WTC11 (cell line): ENCODE measurements at regions not wholly inside any gene's neighbourhood (a gene's known extent, or its start where the extent isn't known, plus 50 kb on each side); places are given as distances from the start of the nearest gene placed in this dataset.

Experiments used
- ATAC-seq: fragments of 200-7000 bp; cut with Tn5 transposase; 2 replicates; pipeline ENCODE4 v1.10.0; 2021; ENCODE audit warnings: mild to moderate bottlenecking, moderate library complexity
- CTCF ChIA-PET: fragments of 300-600 bp; sonication (Branson Sonifier 250); formaldehyde crosslinking; loops from one replicate; lab custom pipeline; 2021; ENCODE audit warnings: antibody characterized with exemption; lab: Charles Lee
- POLR2A ChIA-PET: fragments of 350-600 bp; sonication (Branson Sonifier 250); formaldehyde crosslinking; loops from one replicate; lab custom pipeline; 2021; ENCODE audit warnings: antibody characterized with exemption; lab: Charles Lee
- DNase-seq: peaks from one replicate; pipeline ENCODE4 v3.0.0; 2021; ENCODE audit warnings: low spot score
- H3K27ac Mint-ChIP-seq: 2 replicates; pipeline ENCODE4 v1.8.0; 2021; ENCODE audit warnings: mixed read lengths
- H3K27me3 Mint-ChIP-seq: 2 replicates; pipeline ENCODE4 v1.8.0; 2021; ENCODE audit warnings: low read depth, mild to moderate bottlenecking, moderate library complexity, mixed read lengths
- H3K36me3 Mint-ChIP-seq: 2 replicates; pipeline ENCODE4 v1.8.0; 2021; ENCODE audit warnings: mixed read lengths
- H3K4me1 Mint-ChIP-seq: 2 replicates; pipeline ENCODE4 v1.8.0; 2022; ENCODE audit warnings: mixed read lengths
- H3K4me3 Mint-ChIP-seq: 2 replicates; pipeline ENCODE4 v1.8.0; 2021; ENCODE audit warnings: mild to moderate bottlenecking, moderate library complexity, mixed read lengths
- H3K9me3 Mint-ChIP-seq: 2 replicates; pipeline ENCODE4 v1.8.0; 2021; ENCODE audit warnings: mixed read lengths
- FOXJ3 ChIP-seq: sonication (generic); formaldehyde crosslinking; IDR thresholded peaks from 2 replicates; pipeline ENCODE4 v1.9.0; 2021; ENCODE audit warnings: missing genetic modification reagents, mild to moderate bottlenecking, borderline replicate concordance
- GTF2I ChIP-seq: fragments of 250-450 bp; sonication (Bioruptor Pico); conservative IDR thresholded peaks from 2 replicates; pipeline ENCODE4 v1.4.0; 2021; ENCODE audit warnings: mild to moderate bottlenecking
- HMGA2 ChIP-seq: fragments of 250-450 bp; sonication (Bioruptor Pico); IDR thresholded peaks from 2 replicates; pipeline ENCODE4 v1.4.0; 2021; ENCODE audit warnings: mild to moderate bottlenecking, moderate library complexity
- MXD4 ChIP-seq: fragments of 250-450 bp; sonication (Bioruptor Pico); IDR thresholded peaks from 2 replicates; pipeline ENCODE4 v1.8.0; 2021; ENCODE audit warnings: mild to moderate bottlenecking, moderate library complexity, borderline replicate concordance
- OVOL2 ChIP-seq: fragments of 250-450 bp; sonication (Bioruptor Pico); IDR thresholded peaks from 2 replicates; pipeline ENCODE4 v1.9.0; 2021; ENCODE audit warnings: mild to moderate bottlenecking, borderline replicate concordance
- RELA ChIP-seq: sonication (generic); formaldehyde crosslinking; IDR thresholded peaks from 2 replicates; pipeline ENCODE4 v1.8.1; 2022; ENCODE audit warnings: missing genetic modification reagents, mild to moderate bottlenecking, borderline replicate concordance
- TEAD1 ChIP-seq: sonication (generic); formaldehyde crosslinking; IDR thresholded peaks from 2 replicates; pipeline ENCODE4 v1.8.0; 2022; ENCODE audit warnings: mild to moderate bottlenecking, missing genetic modification reagents
- TEAD4 ChIP-seq: sonication (generic); formaldehyde crosslinking; IDR thresholded peaks from 2 replicates; pipeline ENCODE4 v1.8.0; 2022; ENCODE audit warnings: mild to moderate bottlenecking, missing genetic modification reagents
- ZNF121 ChIP-seq: sonication (generic); formaldehyde crosslinking; IDR thresholded peaks from 2 replicates; pipeline ENCODE4 v1.8.0; 2023; ENCODE audit warnings: missing genetic modification reagents
- ZNF138 ChIP-seq: sonication (generic); formaldehyde crosslinking; conservative IDR thresholded peaks from 2 replicates; pipeline ENCODE4 v1.8.1; 2022; ENCODE audit warnings: mild to moderate bottlenecking, moderate library complexity, missing genetic modification reagents
- ZNF263 ChIP-seq: sonication (generic); formaldehyde crosslinking; IDR thresholded peaks from 2 replicates; pipeline ENCODE4 v1.8.1; 2022; ENCODE audit warnings: low read depth, mild to moderate bottlenecking, moderate library complexity, missing genetic modification reagents
- ZNF671 ChIP-seq: fragments of 250-450 bp; sonication (Bioruptor Pico); IDR thresholded peaks from 2 replicates; pipeline ENCODE4 v1.8.0; 2021; ENCODE audit warnings: mild to moderate bottlenecking
- TF ChIP-seq, protein P1 (sequence below): sonication (generic); formaldehyde crosslinking; IDR thresholded peaks from 2 replicates; pipeline ENCODE4 v1.8.0; 2022; ENCODE audit warnings: mild to moderate bottlenecking, missing genetic modification reagents
- TF ChIP-seq, protein P2 (sequence below): sonication (generic); formaldehyde crosslinking; IDR thresholded peaks from 2 replicates; pipeline ENCODE4 v1.8.1; 2023; ENCODE audit warnings: mild to moderate bottlenecking, missing genetic modification reagents
- TF ChIP-seq, protein P3 (sequence below): sonication (generic); formaldehyde crosslinking; IDR thresholded peaks from 2 replicates; pipeline ENCODE4 v1.8.1; 2023; ENCODE audit warnings: mild to moderate bottlenecking, missing genetic modification reagents, moderate library complexity
- TF ChIP-seq, protein P4 (sequence below): sonication (generic); formaldehyde crosslinking; IDR thresholded peaks from 2 replicates; pipeline ENCODE4 v1.8.0; 2022; ENCODE audit warnings: missing genetic modification reagents

DNA sequence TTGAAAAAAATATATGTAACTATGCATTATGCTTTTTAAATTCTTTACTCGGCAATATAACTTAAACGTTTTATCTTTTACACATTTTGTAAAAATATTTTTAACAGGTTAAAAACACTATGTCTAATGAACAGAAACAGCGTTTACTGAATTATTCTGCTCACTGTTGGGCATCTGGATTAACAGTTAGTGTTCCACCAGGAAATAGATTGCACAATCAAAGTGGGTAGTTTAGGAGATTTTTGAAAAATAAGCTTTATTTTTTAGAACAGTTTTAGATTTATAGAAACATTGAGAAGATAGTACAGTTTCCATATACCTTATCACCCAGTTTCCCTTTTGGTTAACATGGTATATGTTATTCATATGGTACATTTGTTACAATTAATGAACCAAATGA lies 63.1 kb upstream of the FREM3 start:
- Mint-ChIP-seq H3K27ac (no peak overlapping the region), H3K9me3 (no peaks in the 10 kb centered on the region), H3K36me3 (no peaks in the 10 kb centered on the region), H3K4me1 (no peaks in the 10 kb centered on the region), H3K27me3 (no peaks in the 10 kb centered on the region), H3K4me3 (no peak overlapping the region)
- TF ChIP-seq, protein P1, sequence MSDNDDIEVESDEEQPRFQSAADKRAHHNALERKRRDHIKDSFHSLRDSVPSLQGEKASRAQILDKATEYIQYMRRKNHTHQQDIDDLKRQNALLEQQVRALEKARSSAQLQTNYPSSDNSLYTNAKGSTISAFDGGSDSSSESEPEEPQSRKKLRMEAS (CRISPR knock-in tag), result no peak
- TF ChIP-seq, protein P2, sequence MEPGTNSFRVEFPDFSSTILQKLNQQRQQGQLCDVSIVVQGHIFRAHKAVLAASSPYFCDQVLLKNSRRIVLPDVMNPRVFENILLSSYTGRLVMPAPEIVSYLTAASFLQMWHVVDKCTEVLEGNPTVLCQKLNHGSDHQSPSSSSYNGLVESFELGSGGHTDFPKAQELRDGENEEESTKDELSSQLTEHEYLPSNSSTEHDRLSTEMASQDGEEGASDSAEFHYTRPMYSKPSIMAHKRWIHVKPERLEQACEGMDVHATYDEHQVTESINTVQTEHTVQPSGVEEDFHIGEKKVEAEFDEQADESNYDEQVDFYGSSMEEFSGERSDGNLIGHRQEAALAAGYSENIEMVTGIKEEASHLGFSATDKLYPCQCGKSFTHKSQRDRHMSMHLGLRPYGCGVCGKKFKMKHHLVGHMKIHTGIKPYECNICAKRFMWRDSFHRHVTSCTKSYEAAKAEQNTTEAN (CRISPR knock-in tag), result no peak
- TF ChIP-seq ZNF121 (no peak), ZNF671 (no peak)
- TF ChIP-seq, protein P3, sequence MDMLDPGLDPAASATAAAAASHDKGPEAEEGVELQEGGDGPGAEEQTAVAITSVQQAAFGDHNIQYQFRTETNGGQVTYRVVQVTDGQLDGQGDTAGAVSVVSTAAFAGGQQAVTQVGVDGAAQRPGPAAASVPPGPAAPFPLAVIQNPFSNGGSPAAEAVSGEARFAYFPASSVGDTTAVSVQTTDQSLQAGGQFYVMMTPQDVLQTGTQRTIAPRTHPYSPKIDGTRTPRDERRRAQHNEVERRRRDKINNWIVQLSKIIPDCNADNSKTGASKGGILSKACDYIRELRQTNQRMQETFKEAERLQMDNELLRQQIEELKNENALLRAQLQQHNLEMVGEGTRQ, result no peak
- TF ChIP-seq, protein P4, sequence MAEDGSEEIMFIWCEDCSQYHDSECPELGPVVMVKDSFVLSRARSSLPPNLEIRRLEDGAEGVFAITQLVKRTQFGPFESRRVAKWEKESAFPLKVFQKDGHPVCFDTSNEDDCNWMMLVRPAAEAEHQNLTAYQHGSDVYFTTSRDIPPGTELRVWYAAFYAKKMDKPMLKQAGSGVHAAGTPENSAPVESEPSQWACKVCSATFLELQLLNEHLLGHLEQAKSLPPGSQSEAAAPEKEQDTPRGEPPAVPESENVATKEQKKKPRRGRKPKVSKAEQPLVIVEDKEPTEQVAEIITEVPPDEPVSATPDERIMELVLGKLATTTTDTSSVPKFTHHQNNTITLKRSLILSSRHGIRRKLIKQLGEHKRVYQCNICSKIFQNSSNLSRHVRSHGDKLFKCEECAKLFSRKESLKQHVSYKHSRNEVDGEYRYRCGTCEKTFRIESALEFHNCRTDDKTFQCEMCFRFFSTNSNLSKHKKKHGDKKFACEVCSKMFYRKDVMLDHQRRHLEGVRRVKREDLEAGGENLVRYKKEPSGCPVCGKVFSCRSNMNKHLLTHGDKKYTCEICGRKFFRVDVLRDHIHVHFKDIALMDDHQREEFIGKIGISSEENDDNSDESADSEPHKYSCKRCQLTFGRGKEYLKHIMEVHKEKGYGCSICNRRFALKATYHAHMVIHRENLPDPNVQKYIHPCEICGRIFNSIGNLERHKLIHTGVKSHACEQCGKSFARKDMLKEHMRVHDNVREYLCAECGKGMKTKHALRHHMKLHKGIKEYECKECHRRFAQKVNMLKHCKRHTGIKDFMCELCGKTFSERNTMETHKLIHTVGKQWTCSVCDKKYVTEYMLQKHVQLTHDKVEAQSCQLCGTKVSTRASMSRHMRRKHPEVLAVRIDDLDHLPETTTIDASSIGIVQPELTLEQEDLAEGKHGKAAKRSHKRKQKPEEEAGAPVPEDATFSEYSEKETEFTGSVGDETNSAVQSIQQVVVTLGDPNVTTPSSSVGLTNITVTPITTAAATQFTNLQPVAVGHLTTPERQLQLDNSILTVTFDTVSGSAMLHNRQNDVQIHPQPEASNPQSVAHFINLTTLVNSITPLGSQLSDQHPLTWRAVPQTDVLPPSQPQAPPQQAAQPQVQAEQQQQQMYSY (CRISPR knock-in tag), result no peak
- DNase-seq, result no peak
- ChIA-PET POLR2A (no interaction called here), CTCF (no interaction called here)
- ATAC-seq, result no peak

DNA sequence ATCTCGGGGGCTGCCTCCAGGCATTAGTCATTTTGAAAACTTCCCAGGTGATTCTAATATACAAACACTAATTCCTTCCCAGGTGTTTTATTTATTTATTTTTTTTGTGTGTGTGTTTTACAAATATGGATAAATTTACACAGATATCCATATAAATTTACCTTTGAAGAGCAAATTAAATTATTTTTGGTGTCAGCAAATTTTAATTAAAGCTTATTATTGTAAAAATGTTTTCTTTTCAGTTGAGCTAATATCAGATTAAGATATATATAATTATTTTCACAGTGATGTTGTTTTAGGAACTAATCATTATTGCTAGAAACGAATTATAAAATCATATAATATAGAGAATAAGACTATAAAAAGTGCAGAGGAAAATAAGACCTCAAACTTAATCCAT lies 62.0 kb upstream of the FREM3 start:
- CTCF ChIA-PET, result no interaction called here

More for the DNA sequence above, 62.0 kb upstream of the FREM3 start:
- POLR2A ChIA-PET, result no interaction called here
- no peaks in the 10 kb centered on the region for H3K27me3 Mint-ChIP-seq
- no peak for ATAC-seq
- H3K27ac Mint-ChIP-seq, result no peak overlapping the region
- H3K36me3 Mint-ChIP-seq, result no peaks in the 10 kb centered on the region
- H3K4me3 Mint-ChIP-seq, result no peak overlapping the region
- H3K9me3 Mint-ChIP-seq, result no peaks in the 10 kb centered on the region
- no peaks in the 10 kb centered on the region for H3K4me1 Mint-ChIP-seq
- TF ChIP-seq TEAD1 (no peak), MXD4 (CRISPR knock-in tag) (no peak), FOXJ3 (CRISPR knock-in tag) (no peak), ZNF138 (CRISPR knock-in tag) (no peak), ZNF263 (CRISPR knock-in tag) (no peak), RELA (no peak), TEAD4 (CRISPR knock-in tag) (no peak), GTF2I (CRISPR knock-in tag) (no peak), HMGA2 (CRISPR knock-in tag) (no peak), OVOL2 (CRISPR knock-in tag) (no peak)
- TF ChIP-seq, protein P4 (CRISPR knock-in tag), result no peak
- DNase-seq, result no peak
